HAP-1 (cell line): ENCODE measurements at regions not wholly inside any gene's neighbourhood (a gene's known extent, or its start where the extent isn't known, plus 50 kb on each side); places are given as distances from the start of the nearest gene placed in this dataset.

ENCODE experiments used
- DNase-seq, 2 experiments: peaks; one replicate each; pipeline ENCODE4 v3.0.0-alpha.2; 2016 to 2020; ENCODE audit warnings: low spot score in 2 of 2
- H3K27me3 ChIP-seq: fragments of 250-450 bp; sonication (Bioruptor Pico); 2 replicates; pipeline ENCODE4 v1.5.1; 2020; ENCODE audit warnings: low read depth, mild to moderate bottlenecking, moderate library complexity
- H3K36me3 ChIP-seq: fragments of 250-450 bp; sonication (Bioruptor Pico); replicated peaks from 2 replicates; pipeline ENCODE4 v1.5.1; 2020; ENCODE audit warnings: mild to moderate bottlenecking
- H3K4me1 ChIP-seq: fragments of 250-450 bp; sonication (Bioruptor Pico); 2 replicates; pipeline ENCODE4 v1.5.1; 2020; ENCODE audit warnings: mild to moderate bottlenecking
- H3K4me3 ChIP-seq: fragments of 250-450 bp; sonication (Bioruptor Pico); 2 replicates; pipeline ENCODE4 v1.5.1; 2020; ENCODE audit warnings: mild to moderate bottlenecking, moderate library complexity
- H3K9me3 ChIP-seq: fragments of 250-450 bp; sonication (Bioruptor Pico); 2 replicates; pipeline ENCODE4 v1.5.1; 2020; ENCODE audit warnings: mild to moderate bottlenecking, moderate library complexity
- in situ Hi-C: fragments of 300-500 bp; cut with MboI; formaldehyde crosslinking; loops from 3 replicates; pipeline ENCODE4 v1.14.3; 2020; ENCODE audit warnings: low sequenced_read_pairs, inconsistent platforms, mixed read lengths

- no peak overlapping the region for H3K4me3 ChIP-seq
- H3K36me3 ChIP-seq: no peaks in the 10 kb centered on the region
- no peak for DNase-seq
- in situ Hi-C loops: no loop called here
- no peaks in the 10 kb centered on the region for H3K9me3 ChIP-seq
- peaks cover 5% of the 10 kb centered on the region for H3K27me3 ChIP-seq
- no peaks in the 10 kb centered on the region for H3K4me1 ChIP-seq
Measured at GRCh38 chr11:92380882-92381281, 156.3 kb downstream of the FAT3 start.

- peaks cover under 1% of the 10 kb centered on the region; the same call in 1 of the 2 replicates for H3K27me3 ChIP-seq
- H3K4me3 ChIP-seq: no peak overlapping the region
- no peaks in the 10 kb centered on the region for H3K36me3 ChIP-seq
- DNase-seq: no peak
- in situ Hi-C loops: no loop called here
- no peaks in the 10 kb centered on the region for H3K9me3 ChIP-seq
- H3K4me1 ChIP-seq: no peaks in the 10 kb centered on the region
Measured at GRCh38 chr11:92382311-92382710, 157.7 kb downstream of the FAT3 start.

GRCh38 chr11:92383430-92383829 is 158.8 kb downstream of the FAT3 start:
- no peaks in the 10 kb centered on the region; the same call in 1 of the 2 replicates for H3K27me3 ChIP-seq
- H3K9me3 ChIP-seq: no peaks in the 10 kb centered on the region
- no peaks in the 10 kb centered on the region for H3K4me1 ChIP-seq
- in situ Hi-C loops: no loop called here
- H3K4me3 ChIP-seq: no peak overlapping the region
- no peak for DNase-seq
- H3K36me3 ChIP-seq: no peaks in the 10 kb centered on the region

GRCh38 chr11:92384358-92384757 is 159.7 kb downstream of the FAT3 start:
- in situ Hi-C loops: no loop called here
- H3K4me1 ChIP-seq: no peaks in the 10 kb centered on the region
- no peak for DNase-seq
- H3K36me3 ChIP-seq: no peaks in the 10 kb centered on the region
- H3K9me3 ChIP-seq: no peaks in the 10 kb centered on the region
- H3K4me3 ChIP-seq: no peak overlapping the region
- peaks cover under 1% of the 10 kb centered on the region for H3K27me3 ChIP-seq

- DNase-seq: no peak
- no peaks in the 10 kb centered on the region for H3K9me3 ChIP-seq
- in situ Hi-C loops: no loop called here
- H3K36me3 ChIP-seq: no peaks in the 10 kb centered on the region
- peaks cover 5% of the 10 kb centered on the region for H3K27me3 ChIP-seq
- no peak overlapping the region for H3K4me3 ChIP-seq
- no peaks in the 10 kb centered on the region for H3K4me1 ChIP-seq
Measured at GRCh38 chr11:92384802-92385201, 160.2 kb downstream of the FAT3 start.

- H3K9me3 ChIP-seq: no peaks in the 10 kb centered on the region
- peaks cover 10% of the 10 kb centered on the region for H3K27me3 ChIP-seq
- no peak for DNase-seq
- in situ Hi-C loops: no loop called here
- H3K36me3 ChIP-seq: no peaks in the 10 kb centered on the region
- H3K4me1 ChIP-seq: peaks cover 7% of the 10 kb centered on the region
- H3K4me3 ChIP-seq: no peak overlapping the region
Measured at GRCh38 chr11:92386577-92386976, 162.0 kb downstream of the FAT3 start.

- Histone ChIP-seq H3K27me3 (peaks cover 17% of the 10 kb centered on the region), H3K4me1 (peaks cover 11% of the 10 kb centered on the region), H3K36me3 (no peaks in the 10 kb centered on the region), H3K9me3 (no peaks in the 10 kb centered on the region), H3K4me3 (no peak overlapping the region)
- no peak for DNase-seq
- in situ Hi-C loops: no loop called here
Measured at GRCh38 chr11:92387859-92388258, 163.2 kb downstream of the FAT3 start.

- no peaks in the 10 kb centered on the region for H3K9me3 ChIP-seq
- no peak overlapping the region for H3K4me3 ChIP-seq
- H3K27me3 ChIP-seq: peaks cover 21% of the 10 kb centered on the region
- no peak for DNase-seq
- peaks cover 11% of the 10 kb centered on the region for H3K4me1 ChIP-seq
- no peaks in the 10 kb centered on the region for H3K36me3 ChIP-seq
- in situ Hi-C loops: no loop called here
Measured at GRCh38 chr11:92388380-92388779, 163.8 kb downstream of the FAT3 start.

- DNase-seq: no peak
- in situ Hi-C loops: no loop called here
Measured at GRCh38 chr11:92390783-92391182, 166.2 kb downstream of the FAT3 start.

GRCh38 chr11:92391364-92391763 is 166.7 kb downstream of the FAT3 start:
- in situ Hi-C loops: no loop called here
- Histone ChIP-seq H3K27me3 (peaks cover 38% of the 10 kb centered on the region), H3K4me3 (no peak overlapping the region), H3K36me3 (no peaks in the 10 kb centered on the region), H3K9me3 (no peaks in the 10 kb centered on the region), H3K4me1 (peaks cover 11% of the 10 kb centered on the region)
- peak; percentile 25 to 81 for DNase-seq

More at GRCh38 chr11:92390783-92391182, 166.2 kb downstream of the FAT3 start:
- Histone ChIP-seq H3K36me3 (no peaks in the 10 kb centered on the region), H3K9me3 (no peaks in the 10 kb centered on the region), H3K4me3 (no peak overlapping the region), H3K4me1 (peaks cover 11% of the 10 kb centered on the region), H3K27me3 (peaks cover 38% of the 10 kb centered on the region)

GRCh38 chr11:92391808-92392207 is 167.2 kb downstream of the FAT3 start:
- Histone ChIP-seq H3K4me3 (no peak overlapping the region), H3K36me3 (no peaks in the 10 kb centered on the region), H3K4me1 (peaks cover 11% of the 10 kb centered on the region), H3K27me3 (peaks cover 38% of the 10 kb centered on the region), H3K9me3 (no peaks in the 10 kb centered on the region)
- peak in 1 of 2 experiments; percentile 18 for DNase-seq
- in situ Hi-C loops: no loop called here

- Histone ChIP-seq H3K4me1 (peaks cover 11% of the 10 kb centered on the region), H3K4me3 (no peak overlapping the region), H3K36me3 (no peaks in the 10 kb centered on the region), H3K9me3 (no peaks in the 10 kb centered on the region), H3K27me3 (peaks cover 38% of the 10 kb centered on the region)
- DNase-seq: no peak
- in situ Hi-C loops: no loop called here
Measured at GRCh38 chr11:92393218-92393617, 168.6 kb downstream of the FAT3 start.

- in situ Hi-C loops: no loop called here
- H3K4me3 ChIP-seq: no peak overlapping the region
- H3K27me3 ChIP-seq: peaks cover 36% of the 10 kb centered on the region
- no peak for DNase-seq
- peaks cover 7% of the 10 kb centered on the region for H3K4me1 ChIP-seq
- H3K9me3 ChIP-seq: no peaks in the 10 kb centered on the region
- H3K36me3 ChIP-seq: no peaks in the 10 kb centered on the region
Measured at GRCh38 chr11:92396133-92396532, 171.5 kb downstream of the FAT3 start.

- DNase-seq: no peak
Measured at GRCh38 chr11:92397221-92397755, 172.7 kb downstream of the FAT3 start.

GRCh38 chr11:92399705-92400104 is 175.1 kb downstream of the FAT3 start:
- in situ Hi-C loops: no loop called here
- peaks cover 14% of the 10 kb centered on the region for H3K27me3 ChIP-seq
- no peaks in the 10 kb centered on the region for H3K9me3 ChIP-seq
- no peak overlapping the region for H3K4me3 ChIP-seq
- no peaks in the 10 kb centered on the region for H3K36me3 ChIP-seq
- H3K4me1 ChIP-seq: no peaks in the 10 kb centered on the region
- no peak for DNase-seq

More at GRCh38 chr11:92397221-92397755, 172.7 kb downstream of the FAT3 start:
- H3K4me1 ChIP-seq: no peaks in the 10 kb centered on the region
- no peaks in the 10 kb centered on the region for H3K36me3 ChIP-seq
- in situ Hi-C loops: no loop called here
- no peaks in the 10 kb centered on the region for H3K9me3 ChIP-seq
- no peak overlapping the region for H3K4me3 ChIP-seq
- peaks cover 36% of the 10 kb centered on the region for H3K27me3 ChIP-seq
